NCI-H748 (cell line): ENCODE measurements at regions not wholly inside any gene's neighbourhood (a gene's known extent, or its start where the extent isn't known, plus 50 kb on each side); places are given as distances from the start of the nearest gene placed in this dataset.
A peak's percentile ranks its signal among the peaks of the same experiment; 100 is the strongest.
"Not testable (repeated sequence)": the region's sequence is repeated elsewhere in the genome, so short reads cannot be mapped to it uniquely, and the experiment has no call there.

Experiments used
- DNase-seq: peaks from one replicate; lab custom pipeline; 2025; ENCODE audit not compliant: unreplicated experiment; lab: John Stamatoyannopoulos, UW

DNA sequence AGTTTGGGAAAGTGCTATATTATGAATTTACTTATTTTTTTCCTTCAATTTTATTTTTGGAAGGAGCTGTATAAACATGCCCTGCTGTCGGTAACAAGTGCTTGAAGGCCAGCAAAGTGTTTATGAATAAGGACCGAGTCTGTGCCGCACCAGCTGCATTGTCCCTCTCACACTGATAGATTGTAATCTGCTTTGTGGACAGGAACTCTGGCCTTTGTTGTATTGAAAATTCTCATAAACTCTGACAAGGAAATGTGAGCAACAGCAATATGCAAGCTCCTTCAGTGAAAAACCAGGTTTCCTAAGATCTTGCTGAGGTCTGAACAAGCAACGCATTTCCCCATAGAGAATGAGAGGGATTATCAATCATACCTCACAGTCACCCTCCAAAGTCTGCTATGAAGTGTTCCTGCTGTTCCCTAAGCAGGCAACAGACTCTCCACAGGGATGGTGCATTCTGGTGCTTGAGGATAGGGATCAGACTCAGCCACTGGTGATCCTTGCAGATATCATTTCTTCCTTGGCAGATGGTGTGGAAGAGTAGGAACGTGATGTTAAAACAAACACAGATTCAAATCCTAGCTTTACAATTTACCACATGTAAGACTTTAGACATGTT, 109.6 kb downstream of the KCNJ2 start:
- DNase-seq = peak; percentile 71

DNA sequence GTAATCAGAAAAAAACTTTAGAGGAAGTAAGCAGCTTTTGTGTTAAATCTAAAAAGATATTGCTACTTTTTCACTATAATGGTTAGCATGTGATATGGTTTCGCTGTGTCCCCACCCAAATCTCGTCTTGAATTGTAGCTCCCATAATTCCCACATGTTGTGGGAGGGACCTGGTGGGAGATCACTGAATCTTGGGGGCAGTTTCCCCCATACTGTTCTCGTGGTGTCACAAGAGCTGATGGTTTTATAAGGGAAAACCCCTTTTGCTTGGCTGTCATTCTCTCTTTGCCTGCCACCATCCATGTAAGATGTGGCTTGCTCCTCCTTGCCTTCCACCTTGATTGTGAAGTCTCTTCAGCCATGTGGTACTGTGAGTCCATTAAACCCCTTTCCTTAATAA, 117.1 kb downstream of the KCNJ2 start:
- DNase-seq = no peak

DNA sequence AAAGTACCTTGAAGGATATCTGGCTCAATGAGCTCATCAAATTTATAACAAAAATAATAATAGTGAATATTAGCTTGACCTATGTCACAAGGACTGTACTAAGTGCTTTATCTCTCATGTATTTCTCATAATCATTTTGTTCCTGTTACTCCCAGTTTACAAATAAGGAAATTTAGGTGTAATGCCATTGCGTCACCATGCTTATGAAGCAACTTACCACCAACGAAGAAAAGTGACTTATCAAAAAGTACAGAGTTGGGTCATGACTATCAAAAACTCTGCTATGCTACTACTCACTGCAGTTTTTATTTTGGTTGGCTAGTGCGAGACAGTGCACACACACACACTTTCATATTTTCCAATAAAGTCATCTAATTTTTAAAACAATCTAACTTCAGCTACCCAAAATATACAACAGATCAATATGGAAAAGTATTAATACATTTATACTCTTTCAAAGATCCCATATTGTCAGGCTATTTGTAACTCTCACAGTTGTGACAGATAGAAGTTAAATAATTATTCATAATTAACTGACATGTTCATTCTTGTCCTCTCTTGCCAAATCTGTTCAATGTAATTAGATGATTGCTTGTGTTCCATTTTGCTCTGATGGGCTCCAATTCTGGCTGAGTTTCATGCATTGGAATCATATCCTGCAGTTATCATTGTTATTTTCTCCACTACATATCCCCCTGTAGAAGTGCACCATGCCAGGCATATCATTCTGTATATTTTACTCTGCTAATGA, 119.4 kb downstream of the KCNJ2 start:
- peak; percentile 38 for DNase-seq

DNA sequence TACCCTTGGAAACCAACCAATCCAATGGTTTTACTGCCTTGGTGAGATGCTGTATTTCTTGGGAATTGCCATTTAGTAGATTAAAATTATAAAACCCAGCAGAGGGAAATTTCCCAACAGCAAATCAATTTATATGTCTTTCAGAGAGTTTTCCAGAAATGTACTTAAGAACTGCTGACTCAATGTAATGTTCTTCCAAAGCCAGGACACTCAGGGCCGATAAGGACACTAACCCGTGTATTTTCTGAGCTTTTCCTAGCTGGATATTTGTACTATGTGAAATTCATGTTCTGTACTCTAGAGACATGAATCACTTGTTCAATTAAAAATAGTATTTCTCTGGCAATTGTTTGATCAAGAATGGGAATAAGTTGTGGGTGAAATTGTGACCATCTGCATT, 121.4 kb downstream of the KCNJ2 start:
- no peak for DNase-seq

DNA sequence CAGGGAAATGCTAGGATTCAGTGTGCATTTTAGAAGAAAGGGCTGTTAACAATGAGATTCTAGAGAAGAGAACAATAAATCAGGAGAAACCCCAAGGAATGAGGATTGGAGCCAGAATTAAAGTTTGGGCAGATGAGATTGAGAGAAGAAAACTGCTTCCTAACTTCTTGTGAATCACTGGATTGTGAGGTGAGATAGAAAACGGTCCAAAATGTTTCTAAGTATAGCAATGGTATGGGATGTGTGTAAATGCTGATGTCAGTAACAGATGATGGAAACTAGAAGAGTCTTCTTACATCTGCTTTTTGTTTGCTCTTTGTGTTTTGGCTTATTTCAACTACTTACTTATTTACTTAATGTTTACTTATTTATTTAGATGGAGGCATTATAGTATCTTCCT, 123.0 kb downstream of the KCNJ2 start:
- DNase-seq = no peak

DNA sequence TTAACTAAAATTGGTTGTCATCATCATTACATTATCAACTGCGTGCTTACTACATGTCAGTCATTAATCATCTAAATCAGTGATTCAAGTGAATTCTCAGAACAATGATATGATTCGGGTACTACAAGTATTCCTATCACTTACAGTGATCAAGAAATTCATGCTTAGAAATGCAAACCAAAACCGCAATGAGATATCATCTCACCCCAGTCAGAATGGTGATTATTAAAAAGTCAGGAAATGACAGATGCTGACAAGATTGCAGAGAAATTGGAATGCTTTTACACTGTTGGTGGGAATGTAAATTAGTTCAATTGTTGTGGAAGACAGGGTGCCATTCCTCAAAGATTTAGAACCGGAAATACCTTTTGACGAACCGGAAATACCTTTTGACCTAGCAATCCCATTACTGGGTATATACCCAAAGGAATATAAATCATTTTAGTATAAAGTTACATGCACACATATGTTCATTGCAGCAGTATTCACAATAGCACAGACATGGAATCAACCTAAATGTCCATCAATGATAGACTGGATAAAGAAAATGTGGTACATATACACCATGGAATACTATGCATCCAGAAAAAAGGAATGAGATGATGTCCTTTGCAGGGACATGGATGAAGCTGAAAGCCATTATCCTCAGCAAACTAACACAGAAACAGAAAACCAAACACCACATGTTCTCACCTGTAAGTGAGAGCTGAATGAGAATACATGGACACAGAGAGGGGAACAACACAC, 124.4 kb downstream of the KCNJ2 start:
- DNase-seq = not testable (repeated sequence)

DNA sequence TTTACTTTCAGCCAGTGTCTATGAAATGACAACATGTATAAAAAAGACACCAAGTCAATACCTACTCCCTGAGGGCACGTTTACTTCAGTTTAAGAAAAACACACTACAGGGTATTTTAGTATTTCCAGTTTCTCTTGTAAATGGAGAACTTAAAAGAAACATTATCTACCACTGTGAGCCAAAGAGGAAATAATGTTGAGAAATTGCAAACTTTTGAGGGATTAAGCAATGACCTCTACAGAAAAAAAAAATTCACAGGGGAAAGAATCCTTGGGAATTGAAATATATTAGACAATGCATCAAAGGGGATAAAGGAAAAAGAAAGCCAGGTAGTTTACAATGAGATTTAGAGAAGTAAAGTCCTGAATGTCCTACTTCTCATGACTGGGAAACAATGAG, 126.0 kb downstream of the KCNJ2 start:
- no peak for DNase-seq

DNA sequence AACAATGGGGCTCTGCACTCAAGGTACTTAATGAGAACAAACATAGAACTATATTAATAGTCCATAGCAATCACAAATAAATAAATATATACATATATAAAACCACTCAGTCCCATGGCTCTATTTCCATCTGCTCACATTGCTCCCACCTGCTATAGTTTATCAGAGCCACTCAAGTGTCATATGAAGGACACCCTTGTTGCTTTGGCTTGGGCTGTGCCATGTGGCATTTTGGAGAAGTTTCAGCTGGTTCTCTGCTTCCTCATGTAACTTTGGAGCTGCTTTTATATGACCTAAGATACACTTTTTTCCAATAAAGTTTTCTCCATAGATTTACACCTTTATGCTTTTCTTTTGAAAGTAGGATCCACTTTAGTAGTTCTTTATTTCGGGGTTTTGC, 126.4 kb downstream of the KCNJ2 start:
- no peak for DNase-seq

DNA sequence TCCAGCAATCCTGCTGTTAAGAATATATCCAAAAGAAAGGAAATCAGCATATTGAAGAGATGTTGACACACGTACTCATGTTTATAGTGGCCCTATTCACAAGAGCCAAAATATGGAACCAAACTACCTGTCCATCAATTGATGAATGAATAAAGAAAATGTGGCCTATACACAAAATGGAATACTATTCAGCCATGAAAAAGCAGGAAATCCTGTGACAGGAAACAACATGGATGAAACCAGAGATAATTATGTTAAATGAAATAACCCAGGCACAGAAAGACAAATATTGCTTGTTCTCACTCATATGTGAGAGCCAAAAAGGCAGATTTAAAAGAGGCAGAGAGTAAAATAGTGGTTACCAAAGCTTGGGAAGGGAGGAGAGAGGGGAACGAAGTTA, 127.1 kb downstream of the KCNJ2 start:
- no peak for DNase-seq

DNA sequence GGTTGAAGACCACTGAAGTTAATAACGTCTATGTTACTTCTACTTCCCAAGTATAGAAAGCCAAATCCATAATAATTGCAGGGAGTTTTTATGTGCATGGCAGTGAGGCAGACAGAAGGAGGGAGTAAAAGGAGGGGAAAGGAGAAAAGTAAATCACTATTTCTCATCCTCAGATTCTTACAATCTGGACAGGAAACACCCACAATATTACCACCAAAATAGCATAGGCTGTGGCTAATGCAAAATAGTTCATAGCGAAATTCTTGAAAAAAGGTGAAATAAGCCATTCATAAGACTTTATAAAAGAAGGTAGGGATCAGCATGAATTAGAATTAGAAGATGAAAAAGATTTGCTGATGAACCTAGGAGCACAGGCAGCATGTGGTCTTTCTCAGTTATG, 128.1 kb downstream of the KCNJ2 start:
- no peak for DNase-seq

DNA sequence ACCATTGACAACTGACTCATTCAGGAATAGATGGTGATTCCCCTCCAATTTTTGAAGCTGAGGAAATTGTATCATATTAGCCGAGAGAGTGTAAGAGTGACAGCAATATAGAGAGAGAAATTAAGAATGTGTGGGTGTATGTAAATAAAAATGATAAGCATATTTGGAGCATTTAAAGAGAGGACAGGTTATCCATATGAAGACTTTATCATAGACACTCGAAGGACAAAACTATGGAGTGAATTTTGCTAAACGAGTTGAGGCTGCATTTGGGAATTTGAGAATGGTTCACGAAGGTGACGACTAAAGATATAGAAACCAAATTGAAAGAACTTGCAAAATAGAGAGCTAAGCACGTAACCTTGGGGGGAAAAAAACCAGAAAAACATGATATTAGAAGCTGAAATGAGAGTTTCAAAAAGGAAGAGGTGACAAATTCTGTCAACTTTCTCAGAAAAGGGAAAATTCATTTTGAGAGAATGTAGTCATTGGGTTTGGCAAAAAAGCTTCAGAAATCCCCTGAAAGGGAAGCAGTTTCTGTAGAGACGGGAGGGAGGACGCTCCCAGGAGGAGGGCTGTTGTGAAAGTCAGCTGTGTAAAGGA, 129.7 kb downstream of the KCNJ2 start:
- no peak for DNase-seq

DNA sequence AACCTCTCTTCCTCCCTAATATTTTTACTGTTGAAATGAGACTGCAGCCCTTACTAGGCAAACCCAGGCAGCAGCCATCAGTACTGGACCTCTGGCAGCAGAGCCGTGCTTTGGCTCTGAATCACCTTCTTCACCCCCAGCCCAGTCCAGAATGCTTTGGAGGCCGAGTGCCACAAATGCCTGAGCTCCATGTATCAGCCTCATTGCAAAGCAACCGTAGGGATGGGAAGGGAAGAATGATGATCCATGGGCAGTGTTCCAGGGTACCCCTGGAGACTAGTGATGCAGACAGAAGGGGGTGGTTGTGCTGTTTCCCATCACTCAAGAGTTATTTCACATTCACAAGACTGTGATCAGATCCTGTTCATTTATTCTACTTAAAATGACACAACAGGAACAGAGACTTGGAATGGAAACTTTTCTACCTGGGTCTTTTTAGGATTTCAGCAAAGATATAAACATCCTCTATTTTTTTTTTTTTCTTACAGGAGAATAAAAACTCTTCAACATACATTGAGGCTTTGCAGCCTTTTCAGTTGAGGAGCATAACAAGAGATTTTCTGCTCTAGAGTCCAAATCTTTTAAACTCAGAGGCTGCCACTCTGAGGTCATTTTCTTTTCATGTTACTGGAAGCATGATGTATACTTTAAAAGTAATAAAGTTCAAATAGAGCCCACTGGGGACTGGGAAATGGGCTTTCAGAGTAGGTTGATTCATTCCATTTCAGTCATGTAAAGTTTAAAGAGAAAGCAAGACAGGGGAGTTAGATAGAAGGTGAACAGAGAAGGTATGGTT, 138.3 kb downstream of the KCNJ2 start:
- no peak for DNase-seq

DNA sequence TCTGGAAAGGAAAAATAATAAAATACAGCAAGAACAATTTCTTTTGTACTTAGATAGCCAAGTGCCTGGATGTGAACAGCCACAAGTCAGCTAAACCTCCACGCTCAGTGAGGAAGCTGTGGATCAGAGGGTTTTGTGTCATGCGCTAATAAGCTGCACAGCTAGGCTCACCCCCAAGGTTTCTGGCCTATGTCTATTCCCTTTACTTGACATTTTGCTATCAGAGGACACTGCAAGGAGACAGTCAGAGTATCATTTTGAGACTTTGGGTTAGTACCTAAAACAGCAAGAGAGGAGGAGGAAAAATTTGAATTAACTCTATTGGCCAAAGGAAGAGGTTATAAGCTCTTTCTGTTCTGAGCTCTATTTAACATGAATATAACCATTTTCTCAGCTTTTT, 139.3 kb downstream of the KCNJ2 start:
- DNase-seq = no peak

DNA sequence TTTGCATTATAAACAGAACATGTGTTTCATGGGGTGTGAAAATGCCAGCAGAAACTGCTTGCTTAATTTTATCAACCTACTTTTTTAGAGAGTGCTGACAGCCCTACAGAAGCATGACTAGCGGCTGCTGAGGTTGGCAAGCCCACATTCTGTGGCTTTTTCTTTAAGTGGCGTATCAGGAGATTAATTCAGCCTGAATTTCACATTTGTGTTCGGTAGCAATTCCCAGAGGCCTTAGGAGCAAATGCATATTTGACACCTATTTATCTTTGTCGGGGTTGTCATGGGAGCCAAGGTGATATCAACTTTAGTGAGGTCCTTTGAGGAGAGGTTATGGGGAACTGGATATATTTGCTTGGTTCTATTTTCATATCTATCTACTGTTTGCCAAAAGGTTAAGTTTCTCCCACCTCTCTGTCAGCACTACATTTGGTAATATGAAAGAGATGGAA, 140.9 kb downstream of the KCNJ2 start:
- no peak for DNase-seq

DNA sequence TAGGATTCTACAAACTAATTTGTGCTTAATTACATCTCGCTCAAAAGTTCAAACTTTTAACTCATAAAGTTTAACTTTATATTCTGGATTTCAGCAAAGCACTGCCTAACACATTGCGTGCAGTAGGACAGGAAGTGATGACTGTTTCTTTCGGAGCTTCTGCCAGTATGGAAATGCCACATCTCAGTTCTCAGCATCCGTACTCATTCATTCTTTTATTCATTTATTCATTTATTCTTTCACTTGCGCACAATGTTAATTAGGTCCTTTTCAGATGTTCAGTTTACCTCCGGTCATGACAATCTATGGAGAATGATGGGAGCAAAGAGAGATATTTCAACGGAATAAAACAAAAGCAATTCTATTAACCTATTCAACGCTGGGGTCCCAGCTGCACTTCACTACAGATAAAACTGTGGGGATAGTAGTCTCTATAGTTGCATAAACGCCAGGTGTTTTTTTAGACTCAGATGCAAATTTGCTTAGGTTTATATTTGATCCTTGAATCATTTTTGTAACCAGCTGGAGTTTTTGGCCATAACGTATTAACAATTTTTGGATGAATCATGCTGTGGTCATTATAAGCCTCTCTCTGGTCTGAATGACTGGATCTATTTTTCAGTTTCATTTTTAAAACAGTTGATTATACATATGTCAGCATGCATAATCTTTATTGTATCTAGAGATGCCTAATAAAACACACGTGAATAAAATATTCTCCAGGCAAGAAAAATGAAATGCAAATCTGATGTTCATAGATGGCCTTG, 143.9 kb downstream of the KCNJ2 start:
- no peak for DNase-seq

DNA sequence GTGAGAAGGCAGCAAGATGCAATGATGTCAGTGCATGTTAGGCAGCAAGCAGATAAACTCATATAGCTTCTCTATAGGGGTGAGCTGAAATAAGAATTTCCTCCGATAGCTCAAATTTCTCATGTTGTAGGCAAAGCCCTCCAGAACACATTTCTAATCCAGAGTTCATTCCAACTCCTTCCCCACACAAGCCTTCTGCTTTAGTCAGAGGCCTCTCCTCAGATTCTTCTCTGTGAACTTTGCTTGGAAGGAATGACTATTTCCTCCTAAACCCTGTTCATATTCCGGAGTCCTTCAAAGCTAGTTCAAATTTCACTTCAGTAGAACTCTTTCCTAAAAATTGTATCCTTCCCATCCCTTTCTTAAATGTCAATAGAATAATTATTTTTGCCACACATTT, 144.8 kb downstream of the KCNJ2 start:
- DNase-seq = no peak

DNA sequence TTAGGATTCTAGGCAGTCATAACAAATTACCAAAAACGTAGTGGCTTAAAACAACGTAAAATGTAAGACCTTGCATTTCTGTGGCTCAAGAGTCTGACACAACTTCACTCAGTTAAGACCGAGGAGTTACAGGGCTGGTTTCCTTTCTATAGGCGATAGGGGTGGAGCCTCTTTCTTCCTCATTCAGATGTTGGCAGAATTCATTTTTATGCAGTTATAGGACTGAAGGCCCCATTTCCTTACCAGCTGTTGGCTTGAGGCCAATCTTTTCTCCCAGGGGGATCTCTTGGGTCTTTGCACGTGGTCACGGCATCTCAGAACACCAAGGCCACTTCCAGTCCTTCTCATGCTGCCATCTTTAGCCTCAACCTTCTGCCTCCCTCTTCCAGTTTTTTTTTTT, 145.2 kb downstream of the KCNJ2 start:
- no peak for DNase-seq

DNA sequence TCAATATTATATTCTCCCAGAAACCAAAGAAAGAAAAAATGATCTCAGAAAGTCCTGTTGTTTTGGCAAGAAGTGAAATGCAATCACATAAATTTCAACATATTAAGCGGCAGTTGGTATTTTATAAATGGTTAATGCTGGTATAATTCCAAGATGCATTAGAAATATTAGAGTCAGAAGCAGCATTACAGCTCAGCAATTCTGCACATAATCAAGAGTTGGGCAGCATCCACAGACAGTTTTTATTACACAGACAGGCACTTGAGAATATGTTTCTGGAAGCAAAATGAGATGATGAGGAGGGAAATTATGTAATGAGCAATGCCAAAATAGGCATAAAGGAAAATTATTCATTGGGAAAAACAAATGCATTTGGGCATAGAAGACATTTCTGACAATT, 148.1 kb downstream of the KCNJ2 start:
- no peak for DNase-seq

DNA sequence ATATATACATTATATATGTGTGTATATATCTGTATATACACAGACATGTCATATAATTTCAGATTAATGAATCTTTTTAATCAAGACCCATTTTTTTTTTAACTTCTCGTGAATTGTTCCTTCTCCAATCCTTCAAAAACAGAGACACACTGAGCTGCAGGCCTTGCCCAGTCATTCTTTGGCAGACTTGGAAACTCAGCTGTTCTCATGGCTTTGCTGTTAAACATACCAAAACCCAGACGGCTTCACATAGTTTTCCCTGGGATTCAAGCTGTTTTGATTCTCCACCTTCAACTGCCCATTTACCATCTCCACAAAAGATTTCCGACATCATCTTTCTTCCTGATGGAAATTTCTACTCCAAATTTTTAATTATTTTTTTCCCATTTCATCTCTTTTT, 148.7 kb downstream of the KCNJ2 start:
- no peak for DNase-seq

DNA sequence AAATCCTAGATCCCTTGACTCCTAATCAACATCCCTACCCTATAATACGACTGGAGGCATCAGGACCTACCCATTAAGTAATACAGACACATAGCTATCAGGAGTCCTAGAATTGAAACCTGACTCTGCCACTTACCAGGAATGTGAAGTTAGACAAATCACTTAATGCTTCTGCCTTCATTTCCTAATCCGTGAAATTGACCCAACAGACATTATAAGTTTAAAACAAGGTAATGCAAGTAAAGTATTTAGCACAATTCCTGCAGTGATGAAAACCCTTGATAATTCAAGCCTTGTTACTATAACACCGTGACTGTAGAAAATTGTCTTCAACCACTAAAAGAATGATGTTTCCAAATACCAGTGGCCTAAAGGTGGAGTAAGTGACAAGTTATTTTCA, 150.2 kb downstream of the KCNJ2 start:
- no peak for DNase-seq
